ENCODE measurements at regions not wholly inside any gene's neighbourhood (a gene's known extent, or its start where the extent isn't known, plus 50 kb on each side); places are given as distances from the start of the nearest gene placed in this dataset.

DNA sequence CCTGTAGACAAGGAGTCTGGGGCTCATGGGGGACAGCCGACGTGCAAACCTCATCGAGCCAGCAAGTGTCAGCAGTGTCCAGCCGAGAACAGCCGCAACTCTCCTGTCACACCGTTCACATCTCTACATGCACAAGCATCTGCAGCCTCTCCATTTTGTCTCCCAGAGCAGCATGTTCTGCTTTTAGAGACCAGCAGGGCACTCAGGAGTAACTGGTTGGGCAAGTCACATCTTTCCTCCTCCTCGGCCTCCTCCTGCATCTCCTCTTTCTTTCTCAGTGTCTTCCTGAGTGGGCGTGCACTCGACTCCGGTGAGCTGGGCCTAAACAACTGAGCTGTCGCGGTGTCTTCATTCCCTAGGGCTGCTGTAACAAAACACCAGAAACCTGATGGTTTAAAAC is 249.9 kb downstream of the SH3BP4 start:
- no TSS peak for BruUV-seq (replicated peaks)
- Histone ChIP-seq H3K4me1 (ENCODE audit: control insufficient read depth, extremely low read depth, insufficient read depth, low read length) (no peaks in the 10 kb centered on the region), H4K20me1 (replicated peaks; ENCODE audit: control insufficient read depth, extremely low read depth, insufficient read depth, low read length) (no peaks in the 10 kb centered on the region), H3K9ac (replicated peaks; ENCODE audit: extremely low read depth, insufficient read depth, low read length) (no peak overlapping the region), H3K4me3 (replicated peaks in 1 of 3; ENCODE audit: insufficient read depth in 1 of 3, low read depth in 1 of 3, low read length in 3 of 3) (no peak overlapping the region), H3K27ac (ENCODE audit: insufficient read depth, low read depth, low read length) (no peak overlapping the region), H3K9me1 (replicated peaks; ENCODE audit: control insufficient read depth, extremely low read depth, insufficient read depth, low read length) (no peaks in the 10 kb centered on the region), H3K27me3 (ENCODE audit: control insufficient read depth in 2 of 2, insufficient read depth in 2 of 2, low read length in 2 of 2) (no peaks in the 10 kb centered on the region), H3K9me3 (replicated peaks; ENCODE audit: control insufficient read depth, insufficient read depth, low read length) (no peaks in the 10 kb centered on the region), H2AFZ (ENCODE audit: low read depth, low read length) (no peak overlapping the region), H3K4me2 (ENCODE audit: insufficient read depth, low read length) (no peak overlapping the region), H3K36me3 (ENCODE audit: control insufficient read depth in 2 of 2, extremely low read depth in 1 of 2, insufficient read depth in 2 of 2, low read length in 2 of 2) (no peaks in the 10 kb centered on the region), H3K79me2 (ENCODE audit: control insufficient read depth, insufficient read depth, low read length) (no peaks in the 10 kb centered on the region)
- TF ChIP-seq POLR2A (IDR thresholded peaks at IDR 0.05; ENCODE audit: low read depth, low read length): no peak
- TF ChIP-seq, protein P1, sequence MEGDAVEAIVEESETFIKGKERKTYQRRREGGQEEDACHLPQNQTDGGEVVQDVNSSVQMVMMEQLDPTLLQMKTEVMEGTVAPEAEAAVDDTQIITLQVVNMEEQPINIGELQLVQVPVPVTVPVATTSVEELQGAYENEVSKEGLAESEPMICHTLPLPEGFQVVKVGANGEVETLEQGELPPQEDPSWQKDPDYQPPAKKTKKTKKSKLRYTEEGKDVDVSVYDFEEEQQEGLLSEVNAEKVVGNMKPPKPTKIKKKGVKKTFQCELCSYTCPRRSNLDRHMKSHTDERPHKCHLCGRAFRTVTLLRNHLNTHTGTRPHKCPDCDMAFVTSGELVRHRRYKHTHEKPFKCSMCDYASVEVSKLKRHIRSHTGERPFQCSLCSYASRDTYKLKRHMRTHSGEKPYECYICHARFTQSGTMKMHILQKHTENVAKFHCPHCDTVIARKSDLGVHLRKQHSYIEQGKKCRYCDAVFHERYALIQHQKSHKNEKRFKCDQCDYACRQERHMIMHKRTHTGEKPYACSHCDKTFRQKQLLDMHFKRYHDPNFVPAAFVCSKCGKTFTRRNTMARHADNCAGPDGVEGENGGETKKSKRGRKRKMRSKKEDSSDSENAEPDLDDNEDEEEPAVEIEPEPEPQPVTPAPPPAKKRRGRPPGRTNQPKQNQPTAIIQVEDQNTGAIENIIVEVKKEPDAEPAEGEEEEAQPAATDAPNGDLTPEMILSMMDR (IDR thresholded peaks at IDR 0.05; ENCODE audit: extremely low read depth in 1 of 2, insufficient read depth in 1 of 2, low read depth in 1 of 2, low read length in 2 of 2): no peak
- no peak for TF ChIP-seq POLR2AphosphoS5 (IDR thresholded peaks at IDR 0.05; ENCODE audit: insufficient read depth, low read depth, low read length)
- TF ChIP-seq FOS (IDR thresholded peaks at IDR 0.05; ENCODE audit: borderline replicate concordance, insufficient read depth, low read length): no peak
- TF ChIP-seq, protein P2, sequence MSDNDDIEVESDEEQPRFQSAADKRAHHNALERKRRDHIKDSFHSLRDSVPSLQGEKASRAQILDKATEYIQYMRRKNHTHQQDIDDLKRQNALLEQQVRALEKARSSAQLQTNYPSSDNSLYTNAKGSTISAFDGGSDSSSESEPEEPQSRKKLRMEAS (IDR thresholded peaks at IDR 0.05; ENCODE audit: insufficient read depth, insufficient read length): no peak
- TF ChIP-seq GATA2 (IDR thresholded peaks at IDR 0.05; ENCODE audit: insufficient read depth, insufficient read length, low read depth, low read length): no peak
- TF ChIP-seq MYC (IDR thresholded peaks at IDR 0.05; ENCODE audit: low read depth, low read length): no peak
- TF ChIP-seq EZH2 (IDR thresholded peaks at IDR 0.05; ENCODE audit: borderline replicate concordance, low read depth, low read length, severe bottlenecking): no peak
- TF ChIP-seq JUN (IDR thresholded peaks at IDR 0.05; ENCODE audit: borderline replicate concordance, insufficient read depth, insufficient read length, low read depth): no peak
- DNase-seq (ENCODE audit: low read depth, low spot score) (no peak), FAIRE-seq (no peak)
- ChIA-PET POLR2A (no interaction called here), CTCF (interaction anchor here (1.3 kb wide), 1 partner anchor 392 kb away, joined by 3 read pairs; no protein-coding TSS in a partner anchor)
- intact Hi-C loops (cut with micrococcal nuclease): no loop called here
- dilution Hi-C loops (cut with MboI; ENCODE audit: extremely low pct_ligation_motif_present, low sequenced_read_pairs): no loop called here
